ENCODE measurements at regions not wholly inside any gene's neighbourhood (a gene's known extent, or its start where the extent isn't known, plus 50 kb on each side); places are given as distances from the start of the nearest gene placed in this dataset.
"Not testable (repeated sequence)": the region's sequence is repeated elsewhere in the genome, so short reads cannot be mapped to it uniquely, and the experiment has no call there.

GRCh38 chr3:154842536-154842935 lies 237.6 kb upstream of the MME start:
- Mint-ChIP-seq H3K36me3 (ENCODE audit: unreplicated experiment) (no peaks in the 10 kb centered on the region), H3K27ac (ENCODE audit: unreplicated experiment) (no peak overlapping the region), H3K4me1 (ENCODE audit: unreplicated experiment) (no peaks in the 10 kb centered on the region), H3K27me3 (ENCODE audit: unreplicated experiment) (peaks cover 20% of the 10 kb centered on the region), H3K9me3 (ENCODE audit: unreplicated experiment) (no peaks in the 10 kb centered on the region), H3K4me3 (ENCODE audit: unreplicated experiment) (no peak overlapping the region)
- DNase-seq (ENCODE audit: extremely low spot score, unreplicated experiment) = no peak
- no peak for TF ChIP-seq CTCF (IDR thresholded peaks at IDR 0.05)

GRCh38 chr3:154835639-154836038 lies 244.5 kb upstream of the MME start:
- Mint-ChIP-seq H3K36me3 (ENCODE audit: unreplicated experiment) (no peaks in the 10 kb centered on the region), H3K4me3 (ENCODE audit: unreplicated experiment) (no peak overlapping the region), H3K27ac (ENCODE audit: unreplicated experiment) (no peak overlapping the region), H3K4me1 (ENCODE audit: unreplicated experiment) (no peaks in the 10 kb centered on the region), H3K27me3 (ENCODE audit: unreplicated experiment) (no peaks in the 10 kb centered on the region), H3K9me3 (ENCODE audit: unreplicated experiment) (no peaks in the 10 kb centered on the region)
- DNase-seq (ENCODE audit: extremely low spot score, unreplicated experiment) = no peak
- TF ChIP-seq CTCF (IDR thresholded peaks at IDR 0.05) = no peak

GRCh38 chr3:154834831-154835230 lies 245.3 kb upstream of the MME start:
- not testable (repeated sequence) for DNase-seq (ENCODE audit: extremely low spot score, unreplicated experiment); H3K9me3 Mint-ChIP-seq (ENCODE audit: unreplicated experiment); H3K4me1 Mint-ChIP-seq (ENCODE audit: unreplicated experiment); H3K36me3 Mint-ChIP-seq (ENCODE audit: unreplicated experiment); H3K27ac Mint-ChIP-seq (ENCODE audit: unreplicated experiment); H3K27me3 Mint-ChIP-seq (ENCODE audit: unreplicated experiment); H3K4me3 Mint-ChIP-seq (ENCODE audit: unreplicated experiment)

- Mint-ChIP-seq H3K4me3 (ENCODE audit: unreplicated experiment) (no peak overlapping the region), H3K9me3 (ENCODE audit: unreplicated experiment) (no peaks in the 10 kb centered on the region), H3K4me1 (ENCODE audit: unreplicated experiment) (no peaks in the 10 kb centered on the region), H3K27me3 (ENCODE audit: unreplicated experiment) (no peaks in the 10 kb centered on the region), H3K27ac (ENCODE audit: unreplicated experiment) (no peak overlapping the region), H3K36me3 (ENCODE audit: unreplicated experiment) (no peaks in the 10 kb centered on the region)
- TF ChIP-seq CTCF (IDR thresholded peaks at IDR 0.05) = no peak
- no peak for DNase-seq (ENCODE audit: extremely low spot score, unreplicated experiment)
Observed at GRCh38 chr3:154829929-154830328, 250.2 kb upstream of the MME start.

- peaks cover 7% of the 10 kb centered on the region for H3K27me3 Mint-ChIP-seq (ENCODE audit: unreplicated experiment)
- H3K4me1 Mint-ChIP-seq (ENCODE audit: unreplicated experiment) = no peaks in the 10 kb centered on the region
- DNase-seq (ENCODE audit: extremely low spot score, unreplicated experiment) = no peak
Observed at GRCh38 chr3:154819491-154819890, 260.6 kb upstream of the MME start.

More at GRCh38 chr3:154819491-154819890, 260.6 kb upstream of the MME start:
- no peak for TF ChIP-seq CTCF (IDR thresholded peaks at IDR 0.05)
- H3K27ac Mint-ChIP-seq (ENCODE audit: unreplicated experiment) = no peak overlapping the region
- H3K36me3 Mint-ChIP-seq (ENCODE audit: unreplicated experiment) = no peaks in the 10 kb centered on the region
- H3K9me3 Mint-ChIP-seq (ENCODE audit: unreplicated experiment) = no peaks in the 10 kb centered on the region
- no peak overlapping the region for H3K4me3 Mint-ChIP-seq (ENCODE audit: unreplicated experiment)
